ENCODE measurements at regions not wholly inside any gene's neighbourhood (a gene's known extent, or its start where the extent isn't known, plus 50 kb on each side); places are given as distances from the start of the nearest gene placed in this dataset.

GRCh38 chr12:107411792-107412535 is 273.6 kb upstream of the PWP1 start:
- no peak for DNase-seq

- no peak for DNase-seq
Measured at GRCh38 chr12:107415071-107415470, 270.5 kb upstream of the PWP1 start.

- no peak for DNase-seq
Measured at GRCh38 chr12:107415834-107416233, 269.8 kb upstream of the PWP1 start.

- no peak for DNase-seq
Measured at GRCh38 chr12:107417004-107417403, 268.6 kb upstream of the PWP1 start.

GRCh38 chr12:107418981-107419380 is 266.6 kb upstream of the PWP1 start:
- no peak for DNase-seq

GRCh38 chr12:107423531-107423930 is 262.1 kb upstream of the PWP1 start:
- DNase-seq = no peak

GRCh38 chr12:107429006-107429705 is 256.4 kb upstream of the PWP1 start:
- no peak for DNase-seq

GRCh38 chr12:107431942-107432341 is 253.7 kb upstream of the PWP1 start:
- DNase-seq = no peak

GRCh38 chr12:107435072-107435471 is 250.5 kb upstream of the PWP1 start:
- DNase-seq = no peak

GRCh38 chr12:107435520-107435919 is 250.1 kb upstream of the PWP1 start:
- no peak for DNase-seq

GRCh38 chr12:107436376-107436775 is 249.2 kb upstream of the PWP1 start:
- DNase-seq = peak in 1 of 2 experiments; percentile 20

- no peak for DNase-seq
Measured at GRCh38 chr12:107436836-107437235, 248.8 kb upstream of the PWP1 start.

GRCh38 chr12:107437954-107438353 is 247.6 kb upstream of the PWP1 start:
- no peak for DNase-seq

- no peak for DNase-seq
Measured at GRCh38 chr12:107439026-107439738, 246.4 kb upstream of the PWP1 start.

- no peak for DNase-seq
Measured at GRCh38 chr12:107440606-107441005, 245.0 kb upstream of the PWP1 start.

- no peak for DNase-seq
Measured at GRCh38 chr12:107441665-107442300, 243.8 kb upstream of the PWP1 start.

GRCh38 chr12:107442326-107442987 is 243.1 kb upstream of the PWP1 start:
- no peak for DNase-seq

- DNase-seq = no peak
Measured at GRCh38 chr12:107443320-107444090, 242.1 kb upstream of the PWP1 start.

GRCh38 chr12:107444771-107445170 is 240.8 kb upstream of the PWP1 start:
- no peak for DNase-seq

GRCh38 chr12:107446476-107446875 is 239.1 kb upstream of the PWP1 start:
- DNase-seq = no peak

GRCh38 chr12:107447336-107447735 is 238.3 kb upstream of the PWP1 start:
- DNase-seq = no peak

GRCh38 chr12:107448198-107448597 is 237.4 kb upstream of the PWP1 start:
- no peak for DNase-seq

Measured in SW 1271 (cell line).